Esophagus squamous epithelium (tissue), 4 donors: ENCODE measurements at regions not wholly inside any gene's neighbourhood (a gene's known extent, or its start where the extent isn't known, plus 50 kb on each side); places are given as distances from the start of the nearest gene placed in this dataset.

Experiments used
- CTCF ChIP-seq, 6 experiments: fragments of 450-650 bp in 4 of 6; fragments of 200-600 bp in 2 of 6; sonication (generic) in 2 of 6; IDR thresholded peaks; one replicate each; pipeline ENCODE4 v1.5.1; 2016 to 2019; ENCODE audit warnings: antibody characterized with exemption in 6 of 6, mild to moderate bottlenecking in 4 of 6, moderate library complexity in 4 of 6
- POLR2A ChIP-seq, 4 donors: fragments of 450-650 bp; IDR thresholded peaks; one replicate each; pipeline ENCODE4 v1.6.1; 2017; ENCODE audit warnings: antibody characterized with exemption in 4 of 4, mild to moderate bottlenecking in 4 of 4, moderate library complexity in 3 of 4

- TF ChIP-seq POLR2A (IDR thresholded peaks at IDR 0.05), result no peak
- no peak for TF ChIP-seq CTCF (IDR thresholded peaks at IDR 0.05)
Observed at GRCh38 chr5:82591021-82591515, 312.9 kb upstream of the RPS23 start.
